Endodermal cell (in vitro differentiated cells): ENCODE measurements at regions not wholly inside any gene's neighbourhood (a gene's known extent, or its start where the extent isn't known, plus 50 kb on each side); places are given as distances from the start of the nearest gene placed in this dataset.
A peak's percentile ranks its signal among the peaks of the same experiment; 100 is the strongest.

ENCODE experiments used
- DNase-seq: peaks from one replicate; pipeline ENCODE4 v3.0.0-alpha.2; 2017
- H3K27ac ChIP-seq: 2 replicates; pipeline ENCODE4 v1.5.1; 2013; ENCODE audit warnings: mild to moderate bottlenecking, low read depth, low read length, moderate library complexity
- H3K27me3 ChIP-seq: 2 replicates; pipeline ENCODE4 v1.6.1; 2013; ENCODE audit warnings: mild to moderate bottlenecking, low read length, moderate library complexity; ENCODE audit not compliant: insufficient read depth, control insufficient read depth, poor library complexity, severe bottlenecking
- H3K36me3 ChIP-seq: 2 replicates; pipeline ENCODE4 v1.7.0; 2013; ENCODE audit warnings: mild to moderate bottlenecking, low read length, moderate library complexity; ENCODE audit not compliant: control insufficient read depth, insufficient read depth
- H3K4me1 ChIP-seq: one replicate; pipeline ENCODE4 v1.7.0; 2013; ENCODE audit warnings: low read length; ENCODE audit not compliant: control insufficient read depth, insufficient read depth
- H3K4me3 ChIP-seq: 2 replicates; pipeline ENCODE4 v1.5.1; 2013; ENCODE audit warnings: mild to moderate bottlenecking, low read length, moderate library complexity
- H3K9ac ChIP-seq: 2 replicates; pipeline ENCODE4 v1.6.1; 2013; ENCODE audit warnings: mild to moderate bottlenecking, low read length, moderate library complexity; ENCODE audit not compliant: poor library complexity, severe bottlenecking; ENCODE audit errors: extremely low read depth
- H3K9me3 ChIP-seq: 2 replicates; pipeline ENCODE4 v1.6.1; 2013; ENCODE audit warnings: mild to moderate bottlenecking, low read length, moderate library complexity; ENCODE audit not compliant: control insufficient read depth
- H3K27ac Mint-ChIP-seq: 2 replicates; pipeline ENCODE4 v1.8.0; 2020; ENCODE audit warnings: mixed read lengths
- H3K27me3 Mint-ChIP-seq: 2 replicates; pipeline ENCODE4 v1.8.0; 2021; ENCODE audit warnings: mild to moderate bottlenecking, mixed read lengths; ENCODE audit not compliant: insufficient read depth
- H3K36me3 Mint-ChIP-seq: 2 replicates; pipeline ENCODE4 v1.8.0; 2020; ENCODE audit warnings: low read depth, mixed read lengths
- H3K4me1 Mint-ChIP-seq: 2 replicates; pipeline ENCODE4 v1.8.0; 2020; ENCODE audit warnings: mixed read lengths
- H3K4me3 Mint-ChIP-seq: 2 replicates; pipeline ENCODE4 v1.8.0; 2020; ENCODE audit warnings: mild to moderate bottlenecking, moderate library complexity, mixed read lengths
- H3K9me3 Mint-ChIP-seq: 2 replicates; pipeline ENCODE4 v1.8.0; 2020; ENCODE audit warnings: mild to moderate bottlenecking, mixed read lengths
- CTCF ChIP-seq: fragments of 200-600 bp; sonication (generic); conservative IDR thresholded peaks from 2 replicates; pipeline ENCODE4 v1.5.0; 2021; ENCODE audit warnings: antibody characterized with exemption, mild to moderate bottlenecking
- WGBS, 2 experiments: methylation state at CpG; one replicate each; pipeline versions ENCODE4 v1.1.5 to v1.1.7; 2013; ENCODE audit warnings: missing lambda C conversion rate in 2 of 2, mixed read lengths in 1 of 2; ENCODE audit not compliant: insufficient coverage in 1 of 2, insufficient read length in 1 of 2; 5-methylcytosine and 5-hydroxymethylcytosine counted together

GRCh38 chr13:74061926-74062595 is 72.1 kb downstream of the KLF12 start:
- Histone ChIP-seq H3K4me1 (no peaks in the 10 kb centered on the region), H3K27ac (no peak overlapping the region), H3K27me3 (no peaks in the 10 kb centered on the region), H3K36me3 (no peaks in the 10 kb centered on the region), H3K9ac (no peak overlapping the region), H3K9me3 (no peaks in the 10 kb centered on the region), H3K4me3 (no peak overlapping the region)
- Mint-ChIP-seq H3K36me3 (peaks cover 9% of the 10 kb centered on the region), H3K9me3 (no peaks in the 10 kb centered on the region), H3K27me3 (no peaks in the 10 kb centered on the region), H3K27ac (no peak overlapping the region), H3K4me3 (no peak overlapping the region), H3K4me1 (no peaks in the 10 kb centered on the region)
- DNase-seq, result no peak
- WGBS, 2 experiments, result 81 to 95% methylated on average over 2 to 3 of the region's 3 CpGs
- TF ChIP-seq CTCF, result no peak

GRCh38 chr13:74056801-74057542 is 77.2 kb downstream of the KLF12 start:
- Histone ChIP-seq H3K9ac (no peak overlapping the region), H3K4me1 (no peaks in the 10 kb centered on the region), H3K36me3 (no peaks in the 10 kb centered on the region), H3K4me3 (no peak overlapping the region), H3K27me3 (no peaks in the 10 kb centered on the region), H3K27ac (peak overlapping the region; percentile 36), H3K9me3 (no peaks in the 10 kb centered on the region)
- peak overlapping the region; percentile 15 for H3K27ac Mint-ChIP-seq
- 80 to 81% methylated on average over 2 to 5 of the region's 5 CpGs for WGBS, 2 experiments
- TF ChIP-seq CTCF, result no peak
- DNase-seq, result no peak
- no peaks in the 10 kb centered on the region for H3K27me3 Mint-ChIP-seq
- H3K4me3 Mint-ChIP-seq, result no peak overlapping the region
- H3K36me3 Mint-ChIP-seq, result peaks cover 9% of the 10 kb centered on the region
- H3K4me1 Mint-ChIP-seq, result no peaks in the 10 kb centered on the region
- H3K9me3 Mint-ChIP-seq, result no peaks in the 10 kb centered on the region

GRCh38 chr13:74052402-74052928 is 81.7 kb downstream of the KLF12 start:
- H3K4me1 Mint-ChIP-seq, result peaks cover 5% of the 10 kb centered on the region
- no peak overlapping the region for H3K27ac Mint-ChIP-seq
- WGBS, 2 experiments, result 88 to 97% methylated on average over 5 of the region's 5 CpGs
- no peak for TF ChIP-seq CTCF
- no peak overlapping the region for H3K9ac ChIP-seq
- DNase-seq, result no peak
- no peak overlapping the region for H3K4me3 Mint-ChIP-seq
- H3K9me3 ChIP-seq, result no peaks in the 10 kb centered on the region
- H3K4me3 ChIP-seq, result no peak overlapping the region
- no peaks in the 10 kb centered on the region for H3K9me3 Mint-ChIP-seq
- no peaks in the 10 kb centered on the region for H3K4me1 ChIP-seq
- no peaks in the 10 kb centered on the region for H3K36me3 ChIP-seq
- no peaks in the 10 kb centered on the region for H3K27me3 ChIP-seq
- no peak overlapping the region for H3K27ac ChIP-seq
- H3K27me3 Mint-ChIP-seq, result no peaks in the 10 kb centered on the region
- no peaks in the 10 kb centered on the region for H3K36me3 Mint-ChIP-seq
